Testis (tissue), 2 donors: ENCODE measurements at regions not wholly inside any gene's neighbourhood (a gene's known extent, or its start where the extent isn't known, plus 50 kb on each side); places are given as distances from the start of the nearest gene placed in this dataset.

Source experiments
- DNase-seq: peaks from one replicate; pipeline ENCODE4 v3.0.0-alpha.2; 2019
- H3K27ac ChIP-seq, 2 donors: fragments of 200-600 bp; sonication (generic); one replicate each; pipeline ENCODE4 v1.5.1; 2019
- H3K27me3 ChIP-seq: fragments of 200-600 bp; sonication (generic); one replicate; pipeline ENCODE4 v1.5.1; 2019
- H3K36me3 ChIP-seq: fragments of 200-600 bp; sonication (generic); one replicate; pipeline ENCODE4 v1.5.1; 2017; ENCODE audit warnings: low read depth; ENCODE audit errors: missing control alignments
- H3K4me1 ChIP-seq: fragments of 200-600 bp; sonication (generic); one replicate; pipeline ENCODE4 v1.5.1; 2019
- H3K4me3 ChIP-seq, 2 donors: fragments of 200-600 bp; sonication (generic); one replicate each; pipeline ENCODE4 v1.5.1; 2017 to 2019
- H3K9me3 ChIP-seq: fragments of 200-600 bp; sonication (generic); one replicate; pipeline ENCODE4 v1.5.1; 2017
- CTCF ChIP-seq, 3 experiments: fragments of 450-650 bp in 2 of 3; fragments of 200-600 bp in 1 of 3; sonication (generic) in 1 of 3; IDR thresholded peaks; one replicate each; pipeline ENCODE4 v1.5.1; 2016 to 2019; ENCODE audit warnings: antibody characterized with exemption in 3 of 3, mild to moderate bottlenecking in 2 of 3, moderate library complexity in 1 of 3
- POLR2A ChIP-seq: fragments of 450-650 bp; IDR thresholded peaks from one replicate; pipeline ENCODE4 v1.6.1; 2017; ENCODE audit warnings: antibody characterized with exemption, mild to moderate bottlenecking, moderate library complexity
- WGBS, 2 donors: methylation state at CpG; one replicate each; pipeline ENCODE4 v1.1.5; 2018; 5-methylcytosine and 5-hydroxymethylcytosine counted together
- intact Hi-C: fragments of 100-400 bp; cut with DNase I; formaldehyde crosslinking; loops from one replicate; pipeline ENCODE4 v1.15.1; 2023; ENCODE audit warnings: low total_unique reads

- Histone ChIP-seq H3K27ac (no peak overlapping the region), H3K9me3 (no peaks in the 10 kb centered on the region), H3K27me3 (no peaks in the 10 kb centered on the region), H3K36me3 (no peaks in the 10 kb centered on the region), H3K4me3 (no peak overlapping the region), H3K4me1 (no peaks in the 10 kb centered on the region)
- 86% methylated on average over 9 of the region's 9 CpGs for WGBS, 2 donors
- intact Hi-C loops: no loop called here
- no peak for TF ChIP-seq POLR2A
- no peak for TF ChIP-seq CTCF (IDR thresholded peaks at IDR 0.05)
- no peak for DNase-seq
These were observed 308.6 kb downstream of the TLE1 start for GRCh38 chr9:81380504-81381359.

- WGBS, 2 donors: 74 to 86% methylated on average over 1 of the region's 1 CpG
- Histone ChIP-seq H3K4me1 (peaks cover 3% of the 10 kb centered on the region), H3K4me3 (no peak overlapping the region), H3K27me3 (no peaks in the 10 kb centered on the region), H3K9me3 (no peaks in the 10 kb centered on the region), H3K27ac (no peak overlapping the region), H3K36me3 (no peaks in the 10 kb centered on the region)
- intact Hi-C loops: no loop called here
- TF ChIP-seq POLR2A: no peak
- no peak for TF ChIP-seq CTCF (IDR thresholded peaks at IDR 0.05)
- no peak for DNase-seq
These were observed 309.7 kb downstream of the TLE1 start for GRCh38 chr9:81379655-81380054.

DNA sequence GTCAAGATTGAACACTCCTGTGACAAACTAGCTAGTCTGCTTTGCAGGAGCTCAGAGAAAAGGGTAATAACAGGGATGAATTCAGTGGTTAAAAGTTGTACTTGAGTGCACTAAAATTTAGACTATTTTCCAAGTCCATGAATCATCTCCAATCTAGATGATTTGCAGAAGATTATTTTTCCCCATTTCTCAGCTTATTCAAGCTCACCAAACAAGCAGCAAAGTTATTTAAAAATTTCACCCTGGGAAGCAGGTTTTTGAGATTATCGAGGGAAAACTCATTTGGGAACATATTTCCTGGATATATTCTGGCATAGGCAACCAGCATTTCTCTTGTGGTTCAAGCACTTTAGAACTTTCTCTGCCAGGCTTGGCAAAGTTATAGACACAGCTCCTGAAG is 311.4 kb downstream of the TLE1 start:
- Histone ChIP-seq H3K9me3 (no peaks in the 10 kb centered on the region), H3K4me1 (peaks cover 3% of the 10 kb centered on the region), H3K36me3 (no peaks in the 10 kb centered on the region), H3K4me3 (no peak overlapping the region), H3K27me3 (no peaks in the 10 kb centered on the region), H3K27ac (no peak overlapping the region)
- intact Hi-C loops: no loop called here
- no peak for DNase-seq
- TF ChIP-seq CTCF (IDR thresholded peaks at IDR 0.05) (no peak), POLR2A (no peak)
- WGBS, 2 donors: 72 to 73% methylated on average over 1 of the region's 1 CpG

DNA sequence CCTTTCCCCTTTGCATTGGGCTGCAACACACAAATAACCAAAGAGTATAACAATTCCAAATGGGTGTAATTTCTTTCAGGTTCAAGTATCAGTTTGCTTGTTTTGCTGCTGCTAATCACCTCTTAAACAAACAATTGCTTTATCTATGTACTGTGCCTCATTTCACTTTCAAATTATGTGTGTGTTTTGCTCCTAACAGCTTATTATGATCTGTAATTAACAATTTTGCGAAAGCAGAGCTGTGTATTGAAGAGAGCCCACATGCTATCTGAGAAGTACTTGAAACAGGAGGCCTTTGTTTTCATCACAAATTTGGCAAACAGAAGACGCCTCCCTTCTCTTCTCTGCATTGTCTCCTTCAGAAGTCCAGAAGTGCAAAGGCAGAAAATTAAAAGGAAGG is 312.0 kb downstream of the TLE1 start:
- TF ChIP-seq POLR2A: no peak
- intact Hi-C loops: no loop called here
- Histone ChIP-seq H3K27ac (no peak overlapping the region), H3K27me3 (no peaks in the 10 kb centered on the region), H3K4me1 (peaks cover 3% of the 10 kb centered on the region), H3K36me3 (no peaks in the 10 kb centered on the region), H3K4me3 (no peak overlapping the region), H3K9me3 (no peaks in the 10 kb centered on the region)
- WGBS, 2 donors: 61 to 77% methylated on average over 2 of the region's 2 CpGs
- DNase-seq: no peak

DNA sequence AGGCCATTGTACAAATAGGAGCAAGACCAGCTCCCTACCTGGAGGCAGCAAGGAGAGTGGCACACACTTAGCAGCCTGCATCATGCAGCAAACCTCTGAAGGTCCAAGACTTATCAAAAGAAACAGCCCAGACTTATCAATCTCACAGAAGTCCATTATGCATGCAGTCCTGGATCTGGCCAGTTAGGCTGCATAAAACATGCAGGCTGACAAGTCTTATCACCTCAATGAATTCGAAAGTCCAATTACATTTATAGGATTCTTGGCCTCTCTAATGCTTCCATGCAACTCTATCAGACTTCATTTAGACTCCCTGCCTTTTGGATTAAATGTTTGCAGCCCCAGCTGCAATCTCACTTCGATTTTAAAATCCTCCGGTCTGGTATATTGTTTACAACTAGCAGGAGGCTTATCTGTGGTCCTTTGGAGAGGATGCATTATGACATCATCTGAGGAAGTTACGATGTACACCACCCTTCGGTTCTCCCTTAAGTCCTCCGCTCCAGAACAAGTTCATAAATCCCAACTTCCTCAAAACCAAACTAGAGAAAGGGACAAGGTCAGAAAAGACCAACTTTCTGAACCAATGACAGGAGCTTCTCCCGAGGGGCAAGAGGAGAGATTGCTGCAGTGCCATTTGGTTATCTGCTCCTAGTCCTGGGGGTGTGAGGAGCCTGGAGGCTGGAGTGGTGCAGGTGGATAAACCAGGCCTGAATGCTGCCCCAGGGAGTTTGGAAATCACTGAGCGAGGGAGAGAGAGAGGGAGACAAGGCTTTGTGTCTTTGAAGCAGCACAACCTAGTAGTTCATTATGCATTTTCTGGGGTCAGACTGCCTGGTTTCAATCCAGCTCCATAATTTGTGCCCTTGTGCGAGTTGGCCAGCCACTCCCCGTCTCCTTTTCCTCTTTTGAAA is 313.9 kb downstream of the TLE1 start:
- peaks cover 3% of the 10 kb centered on the region for H3K4me1 ChIP-seq
- H3K9me3 ChIP-seq: no peaks in the 10 kb centered on the region
- H3K36me3 ChIP-seq: no peaks in the 10 kb centered on the region
- intact Hi-C loops: no loop called here
- H3K27ac ChIP-seq: no peak overlapping the region
- no peak for DNase-seq
- 58 to 73% methylated on average over 10 of the region's 10 CpGs for WGBS, 2 donors
- no peak for TF ChIP-seq CTCF (IDR thresholded peaks at IDR 0.05)
- TF ChIP-seq POLR2A: no peak
- H3K27me3 ChIP-seq: no peaks in the 10 kb centered on the region
- H3K4me3 ChIP-seq: no peak overlapping the region
